ENCODE measurements at regions not wholly inside any gene's neighbourhood (a gene's known extent, or its start where the extent isn't known, plus 50 kb on each side); places are given as distances from the start of the nearest gene placed in this dataset.

GRCh38 chr13:107821492-107821891 is 393.8 kb downstream of the LIG4 start:
- Histone ChIP-seq H3K36me3 (no peaks in the 10 kb centered on the region), H3K9me3 (no peaks in the 10 kb centered on the region), H3K4me1 (ENCODE audit: control insufficient read depth in 1 of 2, low read depth in 2 of 2) (no peaks in the 10 kb centered on the region), H3K27ac (no peak overlapping the region), H3K4me3 (no peak overlapping the region), H3K27me3 (replicated peaks; ENCODE audit: insufficient read depth) (no peaks in the 10 kb centered on the region)
- DNase-seq (ENCODE audit: low spot score) (no peak), ATAC-seq (ENCODE audit: insufficient number of reproducible peaks, low FRiP score, low read depth) (no peak)
- TF ChIP-seq CTCF (IDR thresholded peaks at IDR 0.05): no peak

- no peak overlapping the region for H3K27ac ChIP-seq
- H3K27me3 ChIP-seq (replicated peaks; ENCODE audit: insufficient read depth): no peaks in the 10 kb centered on the region
- TF ChIP-seq CTCF (IDR thresholded peaks at IDR 0.05): no peak
- DNase-seq (ENCODE audit: low spot score) (no peak), ATAC-seq (ENCODE audit: insufficient number of reproducible peaks, low FRiP score, low read depth) (no peak)
- no peaks in the 10 kb centered on the region for H3K4me1 ChIP-seq (ENCODE audit: control insufficient read depth in 1 of 2, low read depth in 2 of 2)
- H3K36me3 ChIP-seq: no peaks in the 10 kb centered on the region
- H3K4me3 ChIP-seq: no peak overlapping the region
- H3K9me3 ChIP-seq: no peaks in the 10 kb centered on the region
These were observed 396.3 kb downstream of the LIG4 start for GRCh38 chr13:107819071-107819470.

GRCh38 chr13:107817647-107818287 is 397.6 kb downstream of the LIG4 start:
- H3K27me3 ChIP-seq (replicated peaks; ENCODE audit: insufficient read depth): no peaks in the 10 kb centered on the region
- no peaks in the 10 kb centered on the region for H3K9me3 ChIP-seq
- no peak overlapping the region for H3K4me3 ChIP-seq
- no peak for TF ChIP-seq CTCF (IDR thresholded peaks at IDR 0.05)
- ATAC-seq (ENCODE audit: insufficient number of reproducible peaks, low FRiP score, low read depth) (no peak), DNase-seq (ENCODE audit: low spot score) (no peak)
- H3K27ac ChIP-seq: no peak overlapping the region
- H3K4me1 ChIP-seq (ENCODE audit: control insufficient read depth in 1 of 2, low read depth in 2 of 2): no peaks in the 10 kb centered on the region
- no peaks in the 10 kb centered on the region for H3K36me3 ChIP-seq

- no peak for ATAC-seq (ENCODE audit: insufficient number of reproducible peaks, low FRiP score, low read depth)
- H3K4me3 ChIP-seq: no peak overlapping the region
- H3K27me3 ChIP-seq (replicated peaks; ENCODE audit: insufficient read depth): no peaks in the 10 kb centered on the region
- H3K4me1 ChIP-seq (ENCODE audit: control insufficient read depth in 1 of 2, low read depth in 2 of 2): no peaks in the 10 kb centered on the region
- H3K9me3 ChIP-seq: no peaks in the 10 kb centered on the region
- TF ChIP-seq CTCF (IDR thresholded peaks at IDR 0.05): no peak
- DNase-seq (ENCODE audit: low spot score): no peak
- no peak overlapping the region for H3K27ac ChIP-seq
- H3K36me3 ChIP-seq: no peaks in the 10 kb centered on the region
These were observed 403.3 kb downstream of the LIG4 start for GRCh38 chr13:107812014-107812412.

- H3K27ac ChIP-seq: no peak overlapping the region
- DNase-seq (ENCODE audit: low spot score) (no peak), ATAC-seq (ENCODE audit: insufficient number of reproducible peaks, low FRiP score, low read depth) (no peak)
- H3K4me3 ChIP-seq: no peak overlapping the region
- H3K4me1 ChIP-seq (ENCODE audit: control insufficient read depth in 1 of 2, low read depth in 2 of 2): no peaks in the 10 kb centered on the region
- H3K27me3 ChIP-seq (replicated peaks; ENCODE audit: insufficient read depth): no peaks in the 10 kb centered on the region
- H3K9me3 ChIP-seq: no peaks in the 10 kb centered on the region
- H3K36me3 ChIP-seq: no peaks in the 10 kb centered on the region
- no peak for TF ChIP-seq CTCF (IDR thresholded peaks at IDR 0.05)
These were observed 403.9 kb downstream of the LIG4 start for GRCh38 chr13:107811233-107812013.
